HPDE6-E6E7 (cell line): ENCODE measurements at regions not wholly inside any gene's neighbourhood (a gene's known extent, or its start where the extent isn't known, plus 50 kb on each side); places are given as distances from the start of the nearest gene placed in this dataset.

Experiments used
- DNase-seq: peaks from one replicate; pipeline ENCODE4 v3.0.0; 2011; ENCODE audit warnings: missing footprints; ENCODE audit errors: extremely low spot score

DNA sequence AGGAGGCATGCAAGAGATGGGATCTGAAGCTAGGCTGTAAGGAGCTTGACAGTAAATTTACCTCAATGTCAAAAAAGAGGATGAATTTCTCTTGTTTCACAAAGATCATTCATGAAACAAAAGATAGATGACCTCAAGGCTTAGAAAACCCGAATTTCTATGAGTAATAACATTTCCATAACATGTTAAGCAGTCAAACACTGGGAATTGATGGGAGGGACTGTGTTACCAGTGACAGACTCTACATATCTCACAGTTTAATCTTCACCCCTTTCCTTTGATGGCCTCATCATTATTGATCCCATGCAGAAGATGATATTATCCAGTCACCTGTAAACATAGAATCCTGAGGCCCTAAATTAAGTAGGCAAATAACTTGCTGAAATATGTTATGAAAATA is 53.5 kb upstream of the VGLL3 start:
- DNase-seq = no peak

DNA sequence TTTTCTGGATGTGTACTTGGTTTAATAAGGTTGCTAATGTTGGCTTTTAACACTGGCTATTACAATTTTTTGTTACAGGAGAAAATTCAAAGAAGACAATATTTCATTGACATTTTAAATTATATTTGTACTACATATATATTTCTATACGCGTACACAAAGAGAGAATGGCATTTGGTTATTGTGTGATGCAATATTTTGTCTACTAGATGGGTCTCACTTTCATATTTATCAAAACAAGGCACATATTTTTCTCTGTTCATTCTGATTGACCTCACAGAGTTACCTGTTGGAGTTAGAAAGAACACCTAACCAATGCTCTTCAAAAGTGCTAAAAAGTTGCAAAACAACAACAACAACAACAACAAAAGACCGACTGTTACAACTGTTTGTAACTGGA is 50.2 kb upstream of the VGLL3 start:
- no peak for DNase-seq
